ENCODE measurements at regions not wholly inside any gene's neighbourhood (a gene's known extent, or its start where the extent isn't known, plus 50 kb on each side); places are given as distances from the start of the nearest gene placed in this dataset.
A peak's percentile ranks its signal among the peaks of the same experiment; 100 is the strongest.

DNA sequence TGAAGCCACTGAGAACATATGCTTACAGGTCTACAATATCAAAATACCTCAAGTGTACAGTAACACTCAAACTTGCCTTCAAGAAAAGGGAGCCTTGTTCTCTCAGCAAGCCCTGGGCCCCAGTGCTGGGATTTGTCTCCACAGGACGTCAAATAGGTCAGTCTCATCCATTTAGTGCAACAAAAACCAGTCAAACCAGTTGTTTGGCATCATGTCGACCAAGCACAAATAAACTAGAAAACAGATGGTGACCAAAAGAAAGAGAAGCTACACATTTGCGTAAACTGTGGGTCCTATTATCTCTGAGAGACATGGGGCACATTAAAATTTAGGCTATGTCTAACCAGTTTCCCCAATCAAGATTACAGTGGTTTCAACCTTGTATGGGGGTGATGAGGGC, 182.6 kb upstream of the PKDCC start:
- Histone ChIP-seq H3K4me3 (ENCODE audit: low read depth, low read length) (no peak overlapping the region), H3K9me3 (ENCODE audit: severe bottlenecking) (no peaks in the 10 kb centered on the region), H3K36me3 (no peaks in the 10 kb centered on the region), H3K27me3 (ENCODE audit: insufficient read depth, low read depth, severe bottlenecking) (no peaks in the 10 kb centered on the region), H3K27ac (no peak overlapping the region)
- TF ChIP-seq, protein P1, sequence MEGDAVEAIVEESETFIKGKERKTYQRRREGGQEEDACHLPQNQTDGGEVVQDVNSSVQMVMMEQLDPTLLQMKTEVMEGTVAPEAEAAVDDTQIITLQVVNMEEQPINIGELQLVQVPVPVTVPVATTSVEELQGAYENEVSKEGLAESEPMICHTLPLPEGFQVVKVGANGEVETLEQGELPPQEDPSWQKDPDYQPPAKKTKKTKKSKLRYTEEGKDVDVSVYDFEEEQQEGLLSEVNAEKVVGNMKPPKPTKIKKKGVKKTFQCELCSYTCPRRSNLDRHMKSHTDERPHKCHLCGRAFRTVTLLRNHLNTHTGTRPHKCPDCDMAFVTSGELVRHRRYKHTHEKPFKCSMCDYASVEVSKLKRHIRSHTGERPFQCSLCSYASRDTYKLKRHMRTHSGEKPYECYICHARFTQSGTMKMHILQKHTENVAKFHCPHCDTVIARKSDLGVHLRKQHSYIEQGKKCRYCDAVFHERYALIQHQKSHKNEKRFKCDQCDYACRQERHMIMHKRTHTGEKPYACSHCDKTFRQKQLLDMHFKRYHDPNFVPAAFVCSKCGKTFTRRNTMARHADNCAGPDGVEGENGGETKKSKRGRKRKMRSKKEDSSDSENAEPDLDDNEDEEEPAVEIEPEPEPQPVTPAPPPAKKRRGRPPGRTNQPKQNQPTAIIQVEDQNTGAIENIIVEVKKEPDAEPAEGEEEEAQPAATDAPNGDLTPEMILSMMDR (IDR thresholded peaks at IDR 0.05; ENCODE audit: low read depth, low read length) = no peak
- DNase-seq = no peak

DNA sequence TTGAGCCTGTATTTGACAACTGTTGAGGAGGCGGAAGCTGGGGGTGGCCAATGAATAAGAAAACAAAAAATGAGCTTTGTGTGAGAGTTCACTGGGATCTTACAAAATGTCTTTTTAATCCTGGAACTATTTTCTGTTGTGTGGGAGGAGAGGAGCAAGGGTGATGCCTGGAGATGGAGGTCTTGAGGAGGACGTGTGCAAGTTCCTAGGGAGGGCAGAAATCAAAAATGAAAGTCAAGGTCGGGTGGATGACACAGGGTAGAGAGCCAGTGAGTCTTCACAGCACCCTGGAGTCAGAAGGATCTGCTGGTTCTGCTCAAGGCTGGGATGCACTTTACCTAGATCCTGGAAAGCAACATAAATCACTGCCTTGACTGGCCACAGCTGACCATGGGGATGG, 180.3 kb upstream of the PKDCC start:
- no peaks in the 10 kb centered on the region for H3K36me3 ChIP-seq
- no peak overlapping the region for H3K27ac ChIP-seq
- DNase-seq = no peak
- no peak overlapping the region for H3K4me3 ChIP-seq (ENCODE audit: low read depth, low read length)
- TF ChIP-seq, protein P1 (IDR thresholded peaks at IDR 0.05; ENCODE audit: low read depth, low read length) = no peak
- no peaks in the 10 kb centered on the region for H3K9me3 ChIP-seq (ENCODE audit: severe bottlenecking)
- no peaks in the 10 kb centered on the region for H3K27me3 ChIP-seq (ENCODE audit: insufficient read depth, low read depth, severe bottlenecking)

DNA sequence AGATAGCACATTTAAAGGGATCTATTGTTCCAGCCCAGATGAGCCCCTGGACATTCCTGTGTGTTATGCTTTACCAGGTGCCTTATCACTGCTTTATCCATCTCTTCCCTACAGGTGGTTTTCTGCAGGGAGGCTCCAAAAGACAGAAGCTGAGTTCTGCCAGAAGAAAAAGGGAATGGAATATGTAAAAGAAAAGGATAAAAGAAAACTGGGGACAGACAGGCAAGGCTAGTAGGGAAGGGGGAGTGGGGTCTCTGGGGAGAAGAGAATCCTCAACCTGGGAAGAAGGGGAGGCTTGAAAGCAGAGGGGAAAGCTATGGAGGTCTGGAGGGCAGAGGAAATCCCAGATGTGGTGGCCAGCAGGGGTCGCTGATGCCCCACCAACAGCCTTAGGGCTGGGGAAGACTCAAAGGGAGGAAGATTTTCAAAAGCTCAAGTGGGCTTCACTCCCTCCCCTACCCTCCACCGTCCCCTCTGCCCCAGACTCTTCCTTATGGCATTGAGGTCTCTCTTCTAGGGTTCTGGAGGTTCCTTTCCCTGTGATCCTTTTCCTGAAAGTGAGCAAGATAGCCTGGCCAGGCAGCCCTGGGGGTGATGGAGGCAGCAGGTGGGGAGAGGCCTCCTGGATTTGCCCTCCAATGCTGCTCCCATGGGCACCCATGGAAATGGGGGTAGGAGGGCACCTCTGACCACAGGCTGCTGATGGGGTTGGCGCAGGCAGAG, 178.1 kb upstream of the PKDCC start:
- Histone ChIP-seq H3K27me3 (ENCODE audit: insufficient read depth, low read depth, severe bottlenecking) (no peaks in the 10 kb centered on the region), H3K4me3 (ENCODE audit: low read depth, low read length) (no peak overlapping the region), H3K36me3 (no peaks in the 10 kb centered on the region), H3K9me3 (ENCODE audit: severe bottlenecking) (no peaks in the 10 kb centered on the region), H3K27ac (no peak overlapping the region)
- TF ChIP-seq, protein P1 (IDR thresholded peaks at IDR 0.05; ENCODE audit: low read depth, low read length) = peak; percentile 95
- peak; percentile 82 for DNase-seq

DNA sequence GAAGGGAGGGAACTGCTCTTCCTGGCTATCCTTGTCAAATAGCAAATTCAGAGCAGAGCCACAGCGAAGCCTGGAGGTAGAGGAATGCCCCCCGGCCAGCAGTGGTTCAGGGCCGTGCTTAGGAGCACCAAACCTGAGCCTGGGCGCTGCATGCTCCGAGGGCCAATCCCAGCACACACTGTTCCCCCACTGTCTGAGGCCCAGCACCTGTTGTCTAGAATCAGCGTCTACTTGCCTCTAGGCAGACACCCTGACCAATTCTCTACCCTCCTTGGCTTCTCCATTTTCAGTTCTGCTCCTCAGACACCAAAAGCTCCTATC, 177.6 kb upstream of the PKDCC start:
- H3K36me3 ChIP-seq = no peaks in the 10 kb centered on the region
- H3K9me3 ChIP-seq (ENCODE audit: severe bottlenecking) = no peaks in the 10 kb centered on the region
- no peak overlapping the region for H3K27ac ChIP-seq
- no peak overlapping the region for H3K4me3 ChIP-seq (ENCODE audit: low read depth, low read length)
- H3K27me3 ChIP-seq (ENCODE audit: insufficient read depth, low read depth, severe bottlenecking) = no peaks in the 10 kb centered on the region
- TF ChIP-seq, protein P1 (IDR thresholded peaks at IDR 0.05; ENCODE audit: low read depth, low read length) = no peak
- no peak for DNase-seq

DNA sequence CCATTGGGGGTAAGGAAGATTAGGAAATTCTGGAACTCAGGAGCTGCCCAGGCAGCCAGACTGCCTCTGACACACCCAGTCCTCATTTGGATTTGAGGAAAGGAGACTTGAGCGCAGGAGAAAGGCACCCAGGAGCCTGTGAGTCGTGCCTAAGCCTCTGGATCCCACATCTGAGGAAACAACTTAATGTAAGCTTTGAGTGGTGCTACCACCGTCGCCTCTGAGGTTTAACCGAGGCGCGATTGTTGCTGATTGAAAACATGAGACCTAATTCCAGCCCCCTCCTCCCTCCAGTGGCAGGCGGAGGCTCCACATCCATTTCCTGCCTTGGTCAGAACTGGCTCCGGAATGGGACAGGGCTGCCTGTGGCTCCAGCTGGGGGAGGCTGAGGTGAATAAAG, 176.7 kb upstream of the PKDCC start:
- TF ChIP-seq, protein P1 (IDR thresholded peaks at IDR 0.05; ENCODE audit: low read depth, low read length) = peak; percentile 37; the same call in 1 of the 2 replicates
- no peak overlapping the region for H3K4me3 ChIP-seq (ENCODE audit: low read depth, low read length)
- H3K36me3 ChIP-seq = no peaks in the 10 kb centered on the region
- H3K27ac ChIP-seq = no peak overlapping the region
- no peaks in the 10 kb centered on the region for H3K9me3 ChIP-seq (ENCODE audit: severe bottlenecking)
- DNase-seq = peak; percentile 37
- no peaks in the 10 kb centered on the region for H3K27me3 ChIP-seq (ENCODE audit: insufficient read depth, low read depth, severe bottlenecking)

DNA sequence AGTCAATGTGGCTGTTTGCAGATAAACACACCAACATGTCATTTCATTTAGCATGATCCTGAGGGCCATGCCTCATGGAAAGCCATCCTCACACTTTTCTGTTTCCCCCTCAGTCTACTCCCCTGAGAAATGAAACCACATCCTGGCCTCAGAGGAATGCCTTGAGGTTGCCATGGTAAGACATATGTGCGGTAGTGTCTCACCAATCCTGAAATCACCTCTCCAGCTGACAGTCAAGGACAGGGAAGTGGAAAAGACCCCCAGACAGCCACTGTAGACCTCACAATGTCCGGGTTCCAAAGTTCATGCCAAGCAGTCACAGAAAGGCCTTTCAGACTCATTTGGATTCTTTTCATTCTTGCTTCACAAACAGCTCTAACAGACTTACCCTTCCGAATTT, 175.2 kb upstream of the PKDCC start:
- no peak for DNase-seq
- TF ChIP-seq, protein P1 (IDR thresholded peaks at IDR 0.05; ENCODE audit: low read depth, low read length) = no peak
- H3K36me3 ChIP-seq = no peaks in the 10 kb centered on the region
- no peaks in the 10 kb centered on the region for H3K27me3 ChIP-seq (ENCODE audit: insufficient read depth, low read depth, severe bottlenecking)
- no peak overlapping the region for H3K27ac ChIP-seq
- H3K9me3 ChIP-seq (ENCODE audit: severe bottlenecking) = no peaks in the 10 kb centered on the region
- H3K4me3 ChIP-seq (ENCODE audit: low read depth, low read length) = no peak overlapping the region
